Kidney (tissue), 13 donors: ENCODE measurements at regions not wholly inside any gene's neighbourhood (a gene's known extent, or its start where the extent isn't known, plus 50 kb on each side); places are given as distances from the start of the nearest gene placed in this dataset.

Experiments
- DNase-seq, 5 donors: peaks; one replicate each; pipeline ENCODE4 v3.0.0-alpha.2; 2013 to 2020
- FAIRE-seq: peaks from 2 replicates; lab custom pipeline; 2012; peaks lifted over from hg19 to GRCh38; lab: Jason Lieb, UNC
- H3K27ac ChIP-seq, 2 donors: one replicate each; pipeline ENCODE4 v1.7.0; 2013; ENCODE audit warnings: low read depth in 2 of 2, low read length in 2 of 2, inconsistent platforms in 1 of 2
- H3K27me3 ChIP-seq: one replicate; pipeline ENCODE4 v1.7.1; 2013; ENCODE audit warnings: low read length, inconsistent platforms; ENCODE audit not compliant: control insufficient read depth, insufficient read depth
- H3K36me3 ChIP-seq, 3 donors: one replicate each; pipeline versions ENCODE4 v1.7.0 to v1.7.1; 2013; ENCODE audit warnings: low read length in 3 of 3, control low read depth in 1 of 3, inconsistent platforms in 1 of 3; ENCODE audit not compliant: insufficient read depth in 3 of 3, control insufficient read depth in 2 of 3
- H3K4me1 ChIP-seq, 3 donors: one replicate each; pipeline versions ENCODE4 v1.7.0 to v1.7.1; 2013; ENCODE audit warnings: low read length in 3 of 3, inconsistent platforms in 1 of 3, low read depth in 1 of 3; ENCODE audit not compliant: control insufficient read depth in 2 of 3, insufficient read depth in 2 of 3
- H3K4me3 ChIP-seq, 3 donors: one replicate each; pipeline versions ENCODE4 v1.7.0 to v1.8.1; 2013; ENCODE audit warnings: low read length in 3 of 3, control low read depth in 1 of 3, inconsistent platforms in 1 of 3
- H3K9ac ChIP-seq, 3 donors: one replicate each; pipeline versions ENCODE4 v1.7.0 to v1.7.1; 2013; ENCODE audit warnings: low read length in 3 of 3, control low read depth in 1 of 3, inconsistent platforms in 1 of 3
- H3K9me3 ChIP-seq, 3 donors: one replicate each; pipeline versions ENCODE4 v1.7.0 to v1.7.1; 2013; ENCODE audit warnings: low read length in 3 of 3, control low read depth in 1 of 3, inconsistent platforms in 1 of 3; ENCODE audit not compliant: control insufficient read depth in 2 of 3, insufficient read depth in 1 of 3
- intact Hi-C: fragments of 100-400 bp; cut with DNase I; formaldehyde crosslinking; loops from one replicate; pipeline ENCODE4 v1.11.1; 2022
- TF ChIP-seq, protein P1 (sequence below): IDR thresholded peaks from 3 replicates; pipeline ENCODE4 v1.5.1; 2012; ENCODE audit warnings: mild to moderate bottlenecking, moderate library complexity, borderline replicate concordance; ENCODE audit not compliant: insufficient read depth; ENCODE audit errors: extremely low read depth
- donor health status: control.
- donor health status: control.
- donor health status: control.
- donor health status: control.
- donor health status: control.
- donor health status: DM: yes; HTN: yes; CAD: no.
- donor health status: Normal renal cell carcinoma (clear cell type).

DNA sequence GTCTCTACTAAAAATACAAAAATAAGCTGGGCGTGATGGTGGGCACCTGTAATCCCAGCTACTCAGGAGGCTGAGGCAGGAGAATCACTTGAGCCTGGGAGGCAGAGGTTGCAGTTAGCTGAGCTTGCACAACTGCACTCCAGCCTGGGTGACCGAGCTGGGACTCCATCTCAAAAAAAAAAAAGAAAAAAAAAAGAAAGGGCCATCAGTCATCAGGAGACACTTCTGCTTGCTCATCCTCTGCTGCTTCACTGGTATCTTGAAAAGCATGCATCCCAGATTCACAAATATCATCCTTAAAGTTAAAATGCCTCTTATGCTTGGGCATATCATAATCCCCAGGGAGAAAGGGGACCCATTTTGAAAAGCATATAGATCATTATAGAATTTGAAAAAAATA, 176.6 kb upstream of the NR2F2 start:
- no peaks in the 10 kb centered on the region for H3K9me3 ChIP-seq
- H3K27ac ChIP-seq: no peak overlapping the region
- H3K4me3 ChIP-seq: no peak overlapping the region
- peaks cover 0 to 2% (median 0%) of the 10 kb centered on the region in 3 donors for H3K4me1 ChIP-seq
- no peaks in the 10 kb centered on the region for H3K27me3 ChIP-seq
- TF ChIP-seq, protein P1, sequence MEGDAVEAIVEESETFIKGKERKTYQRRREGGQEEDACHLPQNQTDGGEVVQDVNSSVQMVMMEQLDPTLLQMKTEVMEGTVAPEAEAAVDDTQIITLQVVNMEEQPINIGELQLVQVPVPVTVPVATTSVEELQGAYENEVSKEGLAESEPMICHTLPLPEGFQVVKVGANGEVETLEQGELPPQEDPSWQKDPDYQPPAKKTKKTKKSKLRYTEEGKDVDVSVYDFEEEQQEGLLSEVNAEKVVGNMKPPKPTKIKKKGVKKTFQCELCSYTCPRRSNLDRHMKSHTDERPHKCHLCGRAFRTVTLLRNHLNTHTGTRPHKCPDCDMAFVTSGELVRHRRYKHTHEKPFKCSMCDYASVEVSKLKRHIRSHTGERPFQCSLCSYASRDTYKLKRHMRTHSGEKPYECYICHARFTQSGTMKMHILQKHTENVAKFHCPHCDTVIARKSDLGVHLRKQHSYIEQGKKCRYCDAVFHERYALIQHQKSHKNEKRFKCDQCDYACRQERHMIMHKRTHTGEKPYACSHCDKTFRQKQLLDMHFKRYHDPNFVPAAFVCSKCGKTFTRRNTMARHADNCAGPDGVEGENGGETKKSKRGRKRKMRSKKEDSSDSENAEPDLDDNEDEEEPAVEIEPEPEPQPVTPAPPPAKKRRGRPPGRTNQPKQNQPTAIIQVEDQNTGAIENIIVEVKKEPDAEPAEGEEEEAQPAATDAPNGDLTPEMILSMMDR: no peak
- FAIRE-seq (no peak), DNase-seq (no peak)
- no peaks in the 10 kb centered on the region for H3K36me3 ChIP-seq
- intact Hi-C loops: no loop called here
- no peak overlapping the region for H3K9ac ChIP-seq

DNA sequence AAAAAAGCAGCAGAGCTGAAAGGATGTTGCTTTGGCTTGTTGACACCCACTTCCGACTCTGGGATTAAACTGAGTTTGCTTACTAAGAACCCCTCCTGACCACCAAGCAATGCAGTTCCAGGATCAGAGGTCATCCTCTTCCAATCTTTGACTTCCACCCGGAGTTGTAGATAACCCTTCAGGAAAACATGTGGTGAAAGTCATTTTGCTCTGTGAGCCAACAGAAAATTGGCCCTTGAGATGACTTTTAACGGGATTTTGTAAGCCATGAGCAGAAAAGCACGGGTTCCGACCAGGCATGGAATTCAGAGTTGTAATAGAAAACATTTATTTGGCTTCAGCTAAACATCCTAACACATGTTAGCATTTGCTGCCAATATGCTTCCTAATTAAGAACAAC, 171.6 kb upstream of the NR2F2 start:
- H3K27ac ChIP-seq: no peak overlapping the region
- no peak overlapping the region for H3K4me3 ChIP-seq
- no peaks in the 10 kb centered on the region for H3K27me3 ChIP-seq
- no peaks in the 10 kb centered on the region for H3K36me3 ChIP-seq
- no peak overlapping the region for H3K9ac ChIP-seq
- no peaks in the 10 kb centered on the region for H3K9me3 ChIP-seq
- DNase-seq: peak in 3 of 5 donors; percentile 30 to 90 (median 60)
- FAIRE-seq: no peak
- TF ChIP-seq, protein P1: no peak
- H3K4me1 ChIP-seq: peaks cover 4 to 7% (median 6%) of the 10 kb centered on the region in 3 donors
- intact Hi-C loops: no loop called here

DNA sequence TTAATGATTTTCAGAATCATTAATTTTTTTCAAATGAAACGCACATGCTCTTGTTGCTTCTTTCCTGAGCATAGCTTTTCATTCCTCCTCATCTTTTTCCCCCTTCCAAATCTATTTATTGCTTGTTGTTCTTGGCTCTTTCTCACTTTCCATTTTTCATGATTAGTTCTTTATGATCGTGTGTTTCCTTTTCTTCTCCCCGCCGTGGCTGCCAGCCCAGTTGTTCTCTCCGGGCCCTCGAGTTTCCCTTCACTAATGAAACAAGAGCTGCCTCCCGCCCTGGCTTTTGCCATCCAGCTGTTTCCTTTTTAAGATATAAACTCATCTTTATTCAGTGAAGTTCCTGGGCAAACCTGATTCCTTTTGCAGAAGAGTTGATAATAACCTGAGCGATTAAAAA, 170.2 kb upstream of the NR2F2 start:
- no peaks in the 10 kb centered on the region for H3K36me3 ChIP-seq
- FAIRE-seq: no peak
- intact Hi-C loops: no loop called here
- peak overlapping the region; percentile 18 to 52 for H3K27ac ChIP-seq
- no peaks in the 10 kb centered on the region for H3K27me3 ChIP-seq
- H3K9me3 ChIP-seq: no peaks in the 10 kb centered on the region
- DNase-seq: peak in 4 of 5 donors; percentile 50 to 92 (median 80)
- TF ChIP-seq, protein P1: no peak
- no peak overlapping the region for H3K4me3 ChIP-seq
- no peak overlapping the region for H3K9ac ChIP-seq
- peaks cover 4 to 7% (median 6%) of the 10 kb centered on the region in 3 donors for H3K4me1 ChIP-seq

DNA sequence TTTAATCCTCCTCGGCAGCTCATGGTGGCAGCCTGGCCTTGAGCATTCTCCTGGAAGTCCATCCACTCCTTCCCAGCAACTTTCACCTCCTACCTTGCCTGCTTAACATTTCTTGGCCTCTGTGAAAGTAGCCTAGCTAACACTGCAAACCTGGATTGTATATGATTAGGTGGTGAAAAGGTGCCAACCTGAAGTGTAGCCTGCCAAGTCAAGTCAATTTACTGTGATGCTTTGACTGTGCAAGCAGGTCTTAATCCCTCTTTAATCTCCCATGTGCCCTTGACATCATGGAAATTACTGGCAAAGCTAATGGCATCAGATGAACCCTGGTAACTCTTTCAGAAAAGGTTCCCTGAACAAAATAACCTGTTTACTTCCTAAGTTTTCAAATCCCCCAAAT, 169.7 kb upstream of the NR2F2 start:
- no peak for FAIRE-seq
- TF ChIP-seq, protein P1: no peak
- no peak for DNase-seq
- Histone ChIP-seq H3K4me3 (no peak overlapping the region), H3K36me3 (no peaks in the 10 kb centered on the region), H3K27me3 (no peaks in the 10 kb centered on the region), H3K4me1 (peaks cover 4 to 12% (median 7%) of the 10 kb centered on the region in 3 donors), H3K9me3 (no peaks in the 10 kb centered on the region), H3K27ac (peak overlapping the region; percentile 18 to 52), H3K9ac (no peak overlapping the region)
- intact Hi-C loops: no loop called here
